Psoas muscle (tissue), 7 donors: ENCODE measurements at regions not wholly inside any gene's neighbourhood (a gene's known extent, or its start where the extent isn't known, plus 50 kb on each side); places are given as distances from the start of the nearest gene placed in this dataset.

Experiments
- ATAC-seq, 4 donors: fragments of 200-7000 bp; cut with Tn5 transposase; one replicate each; pipeline ENCODE4 v1.9.1; 2020; ENCODE audit warnings: moderate library complexity in 3 of 4, mild to moderate bottlenecking in 2 of 4
- DNase-seq, 2 donors: peaks; one replicate each; pipeline ENCODE4 v3.0.0-alpha.2; 2020
- H3K27ac ChIP-seq: fragments of 200-600 bp; one replicate; pipeline ENCODE4 v1.8.0; 2022
- H3K27me3 ChIP-seq, 3 donors: fragments of 200-600 bp in 1 of 3; one replicate each; pipeline versions ENCODE4 v1.6.1 to v1.8.0; 2013 to 2022; ENCODE audit warnings: low read length in 2 of 3, mild to moderate bottlenecking in 2 of 3, moderate library complexity in 1 of 3; ENCODE audit not compliant: insufficient read depth in 3 of 3
- H3K36me3 ChIP-seq, 2 donors: fragments of 200-600 bp in 1 of 2; one replicate each; pipeline versions ENCODE4 v1.6.1 to v1.8.0; 2013 to 2022; ENCODE audit warnings: low read depth in 1 of 2, mild to moderate bottlenecking in 1 of 2, moderate library complexity in 1 of 2; ENCODE audit not compliant: insufficient read depth in 1 of 2
- H3K4me1 ChIP-seq: fragments of 200-600 bp; one replicate; pipeline ENCODE4 v1.8.0; 2022
- H3K4me3 ChIP-seq: fragments of 200-600 bp; one replicate; pipeline ENCODE4 v1.8.0; 2022; ENCODE audit warnings: mild to moderate bottlenecking
- H3K9me3 ChIP-seq: fragments of 200-600 bp; one replicate; pipeline ENCODE4 v1.8.0; 2022
- CTCF ChIP-seq: fragments of 200-600 bp; IDR thresholded peaks from one replicate; pipeline ENCODE4 v1.8.0; 2022; ENCODE audit warnings: antibody characterized with exemption
- WGBS, 3 donors: extraction: QIAGEN DNeasy Blood & Tissue Kit; methylation state at CpG; one replicate each; pipeline versions ENCODE4 v1.1.6 to v1.1.7; 2013; 5-methylcytosine and 5-hydroxymethylcytosine counted together
- intact Hi-C, 2 donors: fragments of 100-400 bp; cut with DNase I; formaldehyde crosslinking; loops; one replicate each; pipeline versions ENCODE4 v1.11.0 to v1.14.2; 2022
- donor health status: healthy with polysubstance abuse.
- donor health status: DM: no; HTN: no; CAD: no; lungs with moderate emphysema.
- donor health status: Bipolar disorder and iron deficiency.
- donor health status: healthy.
- donor health status: DM: yes; HTN: yes; CAD: no.
- donor health status: DM: no; HTN: no; CAD: no.
- donor health status: DM: yes; HTN: yes; CAD: no.

- ATAC-seq (no peak), DNase-seq (no peak)
- no peaks in the 10 kb centered on the region for H3K36me3 ChIP-seq
- intact Hi-C loops: loop anchor here (5.0 to 10.0 kb wide), 4 partner anchors 393 to 689 kb away; partner anchors contain the start of gene UBE2QL1 (in 1 of the 2)
- no peak overlapping the region for H3K27ac ChIP-seq
- H3K4me3 ChIP-seq: no peak overlapping the region
- TF ChIP-seq CTCF: no peak
- no peaks in the 10 kb centered on the region for H3K4me1 ChIP-seq
- peaks cover 0 to 3% (median 0%) of the 10 kb centered on the region in 3 donors for H3K27me3 ChIP-seq
- 72 to 75% (median 74%) methylated on average over 1 of the region's 1 CpG for WGBS, 3 donors
- H3K9me3 ChIP-seq: no peaks in the 10 kb centered on the region
Measured at GRCh38 chr5:5888284-5888683, 465.8 kb downstream of the ICE1 start.

GRCh38 chr5:5887833-5888232 lies 465.4 kb downstream of the ICE1 start:
- intact Hi-C loops: loop anchor here (5.0 to 10.0 kb wide), 4 partner anchors 393 to 689 kb away; partner anchors contain the start of gene UBE2QL1 (in 1 of the 2)
- no peak for TF ChIP-seq CTCF
- WGBS, 3 donors: 35 to 45% (median 38%) methylated on average over 3 of the region's 3 CpGs
- ATAC-seq (no peak), DNase-seq (no peak)
- Histone ChIP-seq H3K4me3 (no peak overlapping the region), H3K4me1 (no peaks in the 10 kb centered on the region), H3K9me3 (no peaks in the 10 kb centered on the region), H3K36me3 (no peaks in the 10 kb centered on the region), H3K27me3 (no peaks in the 10 kb centered on the region), H3K27ac (no peak overlapping the region)

- Histone ChIP-seq H3K4me1 (no peaks in the 10 kb centered on the region), H3K9me3 (no peaks in the 10 kb centered on the region), H3K27ac (no peak overlapping the region), H3K4me3 (peak overlapping the region; percentile 30), H3K27me3 (no peaks in the 10 kb centered on the region), H3K36me3 (no peaks in the 10 kb centered on the region)
- 18 to 24% (median 20%) methylated on average over 33 to 42 of the region's 42 CpGs for WGBS, 3 donors
- peak; percentile 66 for TF ChIP-seq CTCF
- intact Hi-C loops: loop anchor here (5.0 to 10.0 kb wide), 4 partner anchors 392 to 690 kb away; partner anchors contain the start of gene UBE2QL1 (in 1 of the 2)
- ATAC-seq (peak; percentile 74 to 92 (median 79)), DNase-seq (peak; percentile 22 to 60)
Measured at GRCh38 chr5:5886812-5887486, 464.5 kb downstream of the ICE1 start.

- Histone ChIP-seq H3K27me3 (no peaks in the 10 kb centered on the region), H3K36me3 (no peaks in the 10 kb centered on the region), H3K9me3 (no peaks in the 10 kb centered on the region), H3K4me1 (no peaks in the 10 kb centered on the region), H3K4me3 (no peak overlapping the region), H3K27ac (no peak overlapping the region)
- no peak for DNase-seq
- ATAC-seq: no peak
- intact Hi-C loops: loop anchor here (5.0 to 10.0 kb wide), 4 partner anchors 392 to 691 kb away; partner anchors contain the start of gene UBE2QL1 (in 1 of the 2)
- TF ChIP-seq CTCF: no peak
- WGBS, 3 donors: 87 to 90% (median 88%) methylated on average over 20 of the region's 20 CpGs
Measured at GRCh38 chr5:5886353-5886752, 463.9 kb downstream of the ICE1 start.
